HL-60 (cell line): ENCODE measurements at regions not wholly inside any gene's neighbourhood (a gene's known extent, or its start where the extent isn't known, plus 50 kb on each side); places are given as distances from the start of the nearest gene placed in this dataset.

Source experiments
- CTCF ChIP-seq: IDR thresholded peaks from one replicate; pipeline ENCODE4 v1.5.1; 2011; ENCODE audit warnings: low read length, control low read depth, inconsistent platforms; ENCODE audit not compliant: insufficient read depth
- GABPA ChIP-seq: IDR thresholded peaks from 2 replicates; pipeline ENCODE4 v1.6.1; 2012; ENCODE audit warnings: low read depth
- POLR2AphosphoS5 ChIP-seq: IDR thresholded peaks from 2 replicates; pipeline ENCODE4 v1.6.1; 2012; ENCODE audit warnings: low read depth
- REST ChIP-seq: IDR thresholded peaks from 2 replicates; pipeline ENCODE4 v1.6.1; 2012; ENCODE audit warnings: low read depth; ENCODE audit not compliant: insufficient replicate concordance

DNA sequence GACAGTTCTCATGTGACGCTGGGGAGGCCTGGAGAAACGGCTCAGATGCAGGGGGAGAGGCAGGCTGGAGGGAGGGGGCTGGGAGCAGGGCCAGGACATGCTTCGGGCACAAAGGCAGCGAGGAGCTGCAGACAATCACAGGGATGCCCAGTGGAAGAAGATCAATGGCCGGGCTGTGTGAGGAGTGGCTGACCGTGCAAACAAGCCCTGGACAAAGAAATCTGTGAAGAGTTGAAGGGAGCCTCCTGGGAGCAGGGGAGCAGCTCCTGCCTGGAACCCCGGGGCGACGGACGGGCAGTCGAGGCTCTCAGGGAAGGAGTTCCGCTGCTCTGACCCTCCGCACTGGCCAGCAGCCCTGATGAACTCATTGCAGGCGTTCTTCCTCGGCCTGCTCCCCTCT is 126.7 kb upstream of the B3GAT1 start:
- TF ChIP-seq CTCF (no peak), POLR2AphosphoS5 (no peak), REST (no peak), GABPA (no peak)
